A549 (cell line): ENCODE measurements at regions not wholly inside any gene's neighbourhood (a gene's known extent, or its start where the extent isn't known, plus 50 kb on each side); places are given as distances from the start of the nearest gene placed in this dataset.

Experiments used
- ATAC-seq, 2 experiments: fragments of 200-7000 bp in 1 of 2; fragments of >200 bp in 1 of 2; cut with Nextera tagmentation in 1 of 2; cut with Tn5 transposase in 1 of 2; 3 replicates each; pipeline versions ENCODE4 v1.8.0 to v1.9.1; 2018 to 2020; ENCODE audit warnings: mild to moderate bottlenecking in 1 of 2, moderate library complexity in 1 of 2
- CTCF ChIA-PET: fragments of 300-600 bp; sonication (Branson Sonifier 250); formaldehyde crosslinking; extraction: SDS; loops from one replicate; lab custom pipeline; 2021; ENCODE audit warnings: antibody characterized with exemption, inconsistent platforms; lab: Yijun Ruan, JAX
- POLR2A ChIA-PET: fragments of 350-600 bp; formaldehyde crosslinking; extraction: SDS; loops from one replicate; lab custom pipeline; 2021; ENCODE audit warnings: antibody characterized with exemption, inconsistent platforms; lab: Yijun Ruan, JAX
- DNase-seq, 2 experiments: peaks; one replicate each; pipeline versions ENCODE4 v3.0.0 to v3.0.0-alpha.2; 2011 to 2016; ENCODE audit warnings: low read depth in 1 of 2, low spot score in 1 of 2
- FAIRE-seq: peaks from 2 replicates; lab custom pipeline; 2011; peaks lifted over from hg19 to GRCh38; lab: Jason Lieb, UNC
- H3K27ac ChIP-seq, 2 experiments: fragments of >200 bp; sonication (Bioruptor Twin); formaldehyde crosslinking; 3 replicates each; pipeline ENCODE4 v1.5.1; 2016 to 2017
- H3K4me1 ChIP-seq: fragments of >200 bp; sonication (Bioruptor Twin); formaldehyde crosslinking; 3 replicates; pipeline ENCODE4 v1.6.1; 2016
- H3K4me2 ChIP-seq: fragments of >200 bp; sonication (Bioruptor Twin); formaldehyde crosslinking; 3 replicates; pipeline ENCODE4 v1.6.1; 2016
- H3K4me3 ChIP-seq: fragments of >200 bp; sonication (Bioruptor Twin); formaldehyde crosslinking; 3 replicates; pipeline ENCODE4 v1.5.1; 2016
- H3K9me3 ChIP-seq: fragments of >200 bp; sonication (Bioruptor Twin); formaldehyde crosslinking; 3 replicates; pipeline ENCODE4 v1.6.1; 2016
- CEBPB ChIP-seq, 2 experiments: fragments of >200 bp in 1 of 2; sonication (Bioruptor Twin) in 1 of 2; formaldehyde crosslinking in 1 of 2; IDR thresholded peaks; 2 replicates each; pipeline ENCODE4 v1.6.1; 2012 to 2016
- EHMT2 ChIP-seq: fragments of 200-600 bp; sonication (generic); IDR thresholded peaks from 2 replicates; pipeline ENCODE4 v1.6.1; 2016; ENCODE audit warnings: antibody characterized with exemption, low read depth, mild to moderate bottlenecking, moderate library complexity
- ELK1 ChIP-seq: fragments of 150-350 bp; IDR thresholded peaks from 2 replicates; pipeline ENCODE4 v1.6.1; 2014; ENCODE audit warnings: low read depth, mild to moderate bottlenecking, low read length
- FOSB ChIP-seq: fragments of 250-450 bp; sonication (Bioruptor Pico); IDR thresholded peaks from 2 replicates; pipeline ENCODE4 v1.5.0; 2020; ENCODE audit warnings: mild to moderate bottlenecking, moderate library complexity
- GATA3 ChIP-seq: IDR thresholded peaks from 2 replicates; pipeline ENCODE4 v1.6.1; 2012; ENCODE audit warnings: borderline replicate concordance
- HDAC2 ChIP-seq: fragments of 200-600 bp; sonication (generic); IDR thresholded peaks from 2 replicates; pipeline ENCODE4 v1.6.1; 2016
- HEYL ChIP-seq: fragments of 250-450 bp; sonication (Bioruptor Pico); IDR thresholded peaks from 2 replicates; pipeline ENCODE4 v1.8.0; 2021; ENCODE audit warnings: mild to moderate bottlenecking, moderate library complexity
- HOXA7 ChIP-seq: fragments of 250-450 bp; sonication (Bioruptor Pico); IDR thresholded peaks from 2 replicates; pipeline ENCODE4 v1.5.0; 2020; ENCODE audit warnings: mild to moderate bottlenecking, moderate library complexity
- HOXB13 ChIP-seq: fragments of 250-450 bp; sonication (Bioruptor Pico); IDR thresholded peaks from 2 replicates; pipeline ENCODE4 v1.5.0; 2020; ENCODE audit warnings: low read depth, mild to moderate bottlenecking, moderate library complexity
- HOXB5 ChIP-seq: fragments of 250-450 bp; sonication (Bioruptor Pico); IDR thresholded peaks from 2 replicates; pipeline ENCODE4 v1.5.0; 2020; ENCODE audit warnings: mild to moderate bottlenecking, moderate library complexity
- JUN ChIP-seq, 2 experiments: fragments of >200 bp; sonication (Bioruptor Twin); formaldehyde crosslinking; IDR thresholded peaks; 2 replicates in 1 of 2; 3 replicates in 1 of 2; pipeline ENCODE4 v1.6.1; 2016 to 2017
- JUNB ChIP-seq: fragments of >200 bp; sonication (Bioruptor Twin); formaldehyde crosslinking; IDR thresholded peaks from 2 replicates; pipeline ENCODE4 v1.6.1; 2016
- KDM5A ChIP-seq: fragments of 200-600 bp; sonication (generic); IDR thresholded peaks from 2 replicates; pipeline ENCODE4 v1.6.1; 2016; ENCODE audit warnings: antibody characterized with exemption, mild to moderate bottlenecking
- MAZ ChIP-seq: fragments of 150-350 bp; IDR thresholded peaks from 2 replicates; pipeline ENCODE4 v1.6.1; 2014; ENCODE audit warnings: antibody characterized with exemption, low read depth, low read length, borderline replicate concordance
- NFE2L2 ChIP-seq: fragments of 150-350 bp; conservative IDR thresholded peaks from 2 replicates; pipeline ENCODE4 v1.6.1; 2014; ENCODE audit warnings: low read length
- POLR2A ChIP-seq: IDR thresholded peaks from 2 replicates; pipeline ENCODE4 v1.6.1; 2012; ENCODE audit warnings: mild to moderate bottlenecking, low read length
- RAD21 ChIP-seq, 2 experiments: fragments of >200 bp in 1 of 2; sonication (Bioruptor Twin) in 1 of 2; formaldehyde crosslinking in 1 of 2; IDR thresholded peaks in 1 of 2; conservative IDR thresholded peaks in 1 of 2; 2 replicates in 1 of 2; 3 replicates in 1 of 2; pipeline ENCODE4 v1.6.1; 2012 to 2018; ENCODE audit warnings: inconsistent platforms in 1 of 2
- RCOR1 ChIP-seq: fragments of 150-350 bp; IDR thresholded peaks from 2 replicates; pipeline ENCODE4 v1.6.1; 2014; ENCODE audit warnings: antibody characterized with exemption, low read length, low read depth
- SMC3 ChIP-seq: fragments of >200 bp; sonication (Bioruptor Twin); formaldehyde crosslinking; IDR thresholded peaks from 3 replicates; pipeline ENCODE4 v1.6.1; 2018; ENCODE audit warnings: inconsistent platforms
- SREBF2 ChIP-seq: fragments of 450-650 bp; IDR thresholded peaks from 2 replicates; pipeline ENCODE4 v1.6.1; 2014; ENCODE audit warnings: mild to moderate bottlenecking, moderate library complexity
- TFCP2L1 ChIP-seq: fragments of 250-450 bp; sonication (Bioruptor Pico); IDR thresholded peaks from 2 replicates; pipeline ENCODE4 v1.5.0; 2021; ENCODE audit warnings: mild to moderate bottlenecking
- TP53 ChIP-seq: fragments of 250-450 bp; sonication (Bioruptor Pico); IDR thresholded peaks from 2 replicates; pipeline ENCODE4 v1.5.0; 2021; ENCODE audit warnings: mild to moderate bottlenecking, moderate library complexity
- ZNF302 ChIP-seq: fragments of 250-450 bp; sonication (Bioruptor Pico); IDR thresholded peaks from 2 replicates; pipeline ENCODE4 v1.9.0; 2021; ENCODE audit warnings: inconsistent platforms, mild to moderate bottlenecking, moderate library complexity
- ZSCAN20 ChIP-seq: fragments of 250-450 bp; sonication (Bioruptor Pico); IDR thresholded peaks from 2 replicates; pipeline ENCODE4 v1.8.0; 2022; ENCODE audit warnings: mild to moderate bottlenecking, moderate library complexity
- WGBS: methylation state at CpG from one replicate; pipeline ENCODE4 v1.1.6; 2017; ENCODE audit errors: missing lambda C conversion rate; 5-methylcytosine and 5-hydroxymethylcytosine counted together
- TF ChIP-seq, protein P1 (sequence below): IDR thresholded peaks from 2 replicates; pipeline ENCODE4 v1.6.1; 2012; ENCODE audit warnings: low read depth, borderline replicate concordance
- TF ChIP-seq, protein P2 (sequence below): IDR thresholded peaks from 2 replicates; pipeline ENCODE4 v1.6.1; 2012
- TF ChIP-seq, protein P3 (sequence below): fragments of >200 bp; sonication (Bioruptor Twin); formaldehyde crosslinking; IDR thresholded peaks from 2 replicates; pipeline ENCODE4 v1.6.1; 2016

DNA sequence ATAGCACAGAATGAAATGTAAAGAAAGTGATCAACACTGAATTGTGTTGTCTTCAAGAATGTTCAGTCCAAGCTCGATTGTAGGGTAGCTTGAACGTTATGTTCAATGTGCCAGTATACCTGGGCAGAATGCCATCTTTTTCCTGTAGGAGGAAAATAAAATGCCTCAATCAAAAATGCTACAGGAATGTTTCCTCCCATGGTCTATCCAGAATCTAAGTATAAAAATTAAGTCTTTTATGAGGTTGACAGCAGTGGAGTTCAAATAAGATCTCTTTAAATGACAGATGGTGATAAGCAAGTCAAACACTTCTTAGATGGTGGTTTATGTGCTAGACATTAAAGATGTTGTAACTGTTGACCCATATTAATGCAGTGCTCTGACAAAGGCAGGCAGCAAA, 488.6 kb downstream of the CSNK1G3 start:
- no peak overlapping the region for H3K4me3 ChIP-seq
- TF ChIP-seq TFCP2L1 (CRISPR knock-in tag) (no peak), HEYL (CRISPR knock-in tag) (no peak), HDAC2 (no peak), TP53 (no peak), RCOR1 (no peak), NFE2L2 (no peak), SREBF2 (no peak), GATA3 (no peak), CEBPB (IDR thresholded peaks at IDR 0.05) (no peak), JUN (IDR thresholded peaks at IDR 0.05) (no peak), POLR2A (no peak), ZNF302 (CRISPR knock-in tag) (no peak), MAZ (no peak), ZSCAN20 (no peak)
- TF ChIP-seq, protein P1, sequence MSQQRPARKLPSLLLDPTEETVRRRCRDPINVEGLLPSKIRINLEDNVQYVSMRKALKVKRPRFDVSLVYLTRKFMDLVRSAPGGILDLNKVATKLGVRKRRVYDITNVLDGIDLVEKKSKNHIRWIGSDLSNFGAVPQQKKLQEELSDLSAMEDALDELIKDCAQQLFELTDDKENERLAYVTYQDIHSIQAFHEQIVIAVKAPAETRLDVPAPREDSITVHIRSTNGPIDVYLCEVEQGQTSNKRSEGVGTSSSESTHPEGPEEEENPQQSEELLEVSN: no peak
- TF ChIP-seq, all 56 proteins: peak for 0
- H3K4me2 ChIP-seq: no peak overlapping the region
- no peaks in the 10 kb centered on the region for H3K4me1 ChIP-seq
- CTCF ChIA-PET: no interaction called here
- H3K9me3 ChIP-seq: no peaks in the 10 kb centered on the region
- no peak overlapping the region for H3K27ac ChIP-seq
- POLR2A ChIA-PET: no interaction called here
- 6% methylated on average over 2 of the region's 2 CpGs for WGBS
- FAIRE-seq (no peak), DNase-seq (no peak), ATAC-seq (no peak)

DNA sequence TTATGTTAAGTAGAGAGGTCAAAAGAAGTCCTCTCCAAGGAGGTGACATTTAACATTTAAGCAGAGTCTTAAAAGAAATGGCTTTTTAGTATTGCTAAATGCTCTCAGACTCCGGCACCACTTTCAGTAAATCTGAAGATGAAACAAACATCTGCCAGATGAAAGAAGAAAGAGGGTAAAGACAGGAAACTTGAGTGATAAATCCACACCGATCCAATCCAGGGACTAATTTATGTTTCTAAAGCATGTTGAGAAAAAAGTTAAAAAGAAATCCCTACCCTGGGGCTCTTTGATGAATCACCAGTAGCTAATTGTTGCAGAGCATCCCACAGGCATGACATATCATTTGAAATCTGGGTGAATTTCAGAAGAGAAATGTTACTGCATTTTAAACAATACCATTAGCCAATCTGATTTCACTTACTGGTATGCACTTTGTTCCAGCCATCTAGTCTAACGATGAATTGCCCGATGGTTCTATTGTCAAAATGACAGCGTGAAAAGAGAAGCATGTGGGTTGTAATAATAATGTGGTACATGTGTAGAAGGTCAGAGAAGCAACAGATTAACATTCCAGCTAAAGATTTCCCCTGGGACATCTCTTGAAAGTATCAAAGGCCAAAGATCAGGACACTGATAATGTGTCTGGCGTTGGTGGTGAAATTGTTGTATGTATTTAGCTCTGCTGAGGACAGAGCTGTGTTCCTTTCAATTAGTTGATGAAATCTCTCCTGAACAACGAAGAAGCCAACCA, 485.7 kb downstream of the CSNK1G3 start:
- no peak overlapping the region for H3K4me2 ChIP-seq
- no peak for ATAC-seq
- no peak overlapping the region for H3K27ac ChIP-seq
- FAIRE-seq: no peak
- no peaks in the 10 kb centered on the region for H3K9me3 ChIP-seq
- ChIA-PET POLR2A (no interaction called here), CTCF (no interaction called here)
- no peaks in the 10 kb centered on the region for H3K4me1 ChIP-seq
- WGBS: 45% methylated on average over 7 of the region's 7 CpGs
- TF ChIP-seq HEYL (CRISPR knock-in tag) (no peak), RCOR1 (no peak), HOXA7 (CRISPR knock-in tag) (no peak)
- no peak overlapping the region for H3K4me3 ChIP-seq
- DNase-seq: no peak

GRCh38 chr5:123997064-123997461, 485.1 kb downstream of the CSNK1G3 start:
- FAIRE-seq: no peak
- Histone ChIP-seq H3K4me2 (no peak overlapping the region), H3K27ac (no peak overlapping the region), H3K4me1 (no peaks in the 10 kb centered on the region), H3K4me3 (no peak overlapping the region), H3K9me3 (no peaks in the 10 kb centered on the region)
- ATAC-seq: no peak
- POLR2A ChIA-PET: no interaction called here
- CTCF ChIA-PET: no interaction called here
- TF ChIP-seq KDM5A: no peak
- no peak for TF ChIP-seq JUN (IDR thresholded peaks at IDR 0.05)
- no peak for TF ChIP-seq ZNF302 (CRISPR knock-in tag)
- no peak for TF ChIP-seq NFE2L2
- no peak for TF ChIP-seq SMC3
- TF ChIP-seq, protein P2, sequence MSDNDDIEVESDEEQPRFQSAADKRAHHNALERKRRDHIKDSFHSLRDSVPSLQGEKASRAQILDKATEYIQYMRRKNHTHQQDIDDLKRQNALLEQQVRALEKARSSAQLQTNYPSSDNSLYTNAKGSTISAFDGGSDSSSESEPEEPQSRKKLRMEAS: no peak
- no peak for TF ChIP-seq JUNB
- no peak for TF ChIP-seq SREBF2
- TF ChIP-seq HOXB5: no peak
- DNase-seq: no peak

DNA sequence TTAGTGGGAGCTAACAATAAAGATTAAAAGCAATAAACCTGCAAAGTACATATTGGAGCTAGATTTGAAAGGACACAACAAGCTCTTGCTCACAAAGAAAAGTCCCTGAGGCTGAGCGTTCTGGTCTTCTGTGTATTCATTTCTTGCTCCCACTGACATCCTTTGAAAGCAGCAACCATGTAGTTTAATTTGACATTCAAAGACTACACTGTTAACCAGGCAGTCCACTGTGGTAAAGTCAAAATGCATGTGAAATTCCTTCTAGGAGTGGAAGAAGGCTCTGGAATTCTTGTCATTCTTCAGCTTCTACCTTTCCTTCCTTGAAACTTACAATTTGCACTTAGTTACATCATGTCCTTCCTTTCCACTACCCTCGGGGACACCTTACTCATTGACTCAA, 480.7 kb downstream of the CSNK1G3 start:
- Histone ChIP-seq H3K4me2 (no peak overlapping the region), H3K9me3 (peaks cover 2% of the 10 kb centered on the region; the same call in 1 of the 3 replicates), H3K27ac (no peak overlapping the region), H3K4me3 (no peak overlapping the region), H3K4me1 (no peaks in the 10 kb centered on the region)
- ChIA-PET CTCF (no interaction called here), POLR2A (no interaction called here)
- no peak for FAIRE-seq
- ATAC-seq: no peak
- DNase-seq: no peak
- 31% methylated on average over 2 of the region's 2 CpGs for WGBS
- TF ChIP-seq, protein P3, sequence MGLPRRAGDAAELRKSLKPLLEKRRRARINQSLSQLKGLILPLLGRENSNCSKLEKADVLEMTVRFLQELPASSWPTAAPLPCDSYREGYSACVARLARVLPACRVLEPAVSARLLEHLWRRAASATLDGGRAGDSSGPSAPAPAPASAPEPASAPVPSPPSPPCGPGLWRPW: no peak
- no peak for TF ChIP-seq FOSB
- TF ChIP-seq HOXB13 (CRISPR knock-in tag): no peak
- no peak for TF ChIP-seq TFCP2L1 (CRISPR knock-in tag)
- TF ChIP-seq TP53: no peak
- no peak for TF ChIP-seq ELK1
- no peak for TF ChIP-seq EHMT2
- no peak for TF ChIP-seq RAD21 (conservative IDR thresholded peaks at IDR 0.05 in 1 of 2, IDR thresholded peaks at IDR 0.05 in 1 of 2)
